Endothelial cell of umbilical vein (primary cell): ENCODE measurements at regions not wholly inside any gene's neighbourhood (a gene's known extent, or its start where the extent isn't known, plus 50 kb on each side); places are given as distances from the start of the nearest gene placed in this dataset.
"Not testable (repeated sequence)": the region's sequence is repeated elsewhere in the genome, so short reads cannot be mapped to it uniquely, and the experiment has no call there.

Experiments used
- CTCF ChIP-seq, 2 donors: IDR thresholded peaks; 1 replicate in 1 of 2; 2 replicates in 1 of 2; pipeline ENCODE4 v1.5.1; 2011; ENCODE audit warnings: low read length in 2 of 2, mild to moderate bottlenecking in 2 of 2, moderate library complexity in 2 of 2, control low read depth in 1 of 2, inconsistent platforms in 1 of 2, low read depth in 1 of 2; ENCODE audit not compliant: insufficient read depth in 1 of 2; ENCODE audit errors: extremely low read depth in 1 of 2
- EZH2 ChIP-seq: IDR thresholded peaks from 2 replicates; pipeline ENCODE4 v1.6.1; 2012; ENCODE audit warnings: borderline replicate concordance, low read depth, mild to moderate bottlenecking, moderate library complexity, low read length, inconsistent platforms; ENCODE audit not compliant: severe bottlenecking
- MAX ChIP-seq: IDR thresholded peaks from 2 replicates; pipeline ENCODE4 v1.6.1; 2011; ENCODE audit not compliant: insufficient read depth, insufficient read length
- POLR2A ChIP-seq: IDR thresholded peaks from 2 replicates; pipeline ENCODE4 v1.6.1; 2012; ENCODE audit warnings: low read depth, mild to moderate bottlenecking, control low read depth, low read length
- POLR2AphosphoS5 ChIP-seq: IDR thresholded peaks from 2 replicates; pipeline ENCODE4 v1.6.1; 2012; ENCODE audit warnings: low read depth, mild to moderate bottlenecking, control low read depth, low read length, moderate library complexity; ENCODE audit not compliant: insufficient read depth

- TF ChIP-seq EZH2; CTCF (IDR thresholded peaks at IDR 0.05; ENCODE audit: extremely low read depth in 1 of 2, insufficient read depth in 1 of 2, low read depth in 1 of 2, low read length in 2 of 2); POLR2AphosphoS5; MAX; POLR2A: not testable (repeated sequence)
Measured at GRCh38 chr14:39639009-39639408, 206.8 kb upstream of the FBXO33 start.
